ENCODE measurements at regions not wholly inside any gene's neighbourhood (a gene's known extent, or its start where the extent isn't known, plus 50 kb on each side); places are given as distances from the start of the nearest gene placed in this dataset.
"Not testable (repeated sequence)": the region's sequence is repeated elsewhere in the genome, so short reads cannot be mapped to it uniquely, and the experiment has no call there.

GRCh38 chr17:43308999-43309398 is 75.2 kb upstream of the RNU2-1 start:
- Mint-ChIP-seq H3K4me3 (no peak overlapping the region), H3K9me3 (ENCODE audit: low read depth) (no peaks in the 10 kb centered on the region), H3K27me3 (no peaks in the 10 kb centered on the region), H3K4me1 (peaks cover 5% of the 10 kb centered on the region), H3K27ac (no peak overlapping the region), H3K36me3 (no peaks in the 10 kb centered on the region)
- DNase-seq (peak; percentile 26), ATAC-seq (no peak)
- CTCF ChIA-PET: interaction anchor here (0.9 kb wide), 1 partner anchor 209 kb away, joined by 3 read pairs; no protein-coding TSS in a partner anchor

DNA sequence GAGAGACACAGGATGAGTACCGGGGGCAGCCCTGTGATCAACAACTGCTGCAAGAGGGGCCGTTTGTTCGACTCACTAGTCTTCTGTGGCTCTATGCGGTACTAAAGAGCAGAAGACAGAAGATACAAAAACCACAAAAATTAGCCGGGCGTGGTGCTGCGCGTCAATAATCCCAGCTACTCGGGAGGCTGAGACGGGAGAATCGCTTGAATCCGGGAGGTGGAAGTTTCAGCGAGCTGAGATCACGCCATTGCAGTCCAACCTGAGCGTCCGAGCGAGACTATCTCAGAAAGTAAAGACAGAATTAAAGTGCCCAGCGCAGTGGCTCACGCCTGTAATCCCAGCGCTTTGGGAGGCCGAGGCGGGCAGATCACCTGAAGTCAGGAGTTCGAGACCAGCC is 71.0 kb upstream of the RNU2-1 start:
- H3K4me1 Mint-ChIP-seq; ATAC-seq; H3K4me3 Mint-ChIP-seq; H3K36me3 Mint-ChIP-seq; H3K9me3 Mint-ChIP-seq (ENCODE audit: low read depth); H3K27ac Mint-ChIP-seq; CTCF ChIA-PET; H3K27me3 Mint-ChIP-seq: not testable (repeated sequence)
- DNase-seq: peak; percentile 34

GRCh38 chr17:43303049-43303448 is 69.3 kb upstream of the RNU2-1 start:
- H3K4me1 Mint-ChIP-seq; CTCF ChIA-PET; H3K27me3 Mint-ChIP-seq; H3K9me3 Mint-ChIP-seq (ENCODE audit: low read depth); DNase-seq; H3K4me3 Mint-ChIP-seq; H3K36me3 Mint-ChIP-seq; H3K27ac Mint-ChIP-seq; ATAC-seq: not testable (repeated sequence)

- H3K9me3 Mint-ChIP-seq (ENCODE audit: low read depth); ATAC-seq; CTCF ChIA-PET; H3K4me3 Mint-ChIP-seq; DNase-seq; H3K27ac Mint-ChIP-seq; H3K27me3 Mint-ChIP-seq; H3K4me1 Mint-ChIP-seq; H3K36me3 Mint-ChIP-seq: not testable (repeated sequence)
Observed at GRCh38 chr17:43299300-43300076, 65.7 kb upstream of the RNU2-1 start.

DNA sequence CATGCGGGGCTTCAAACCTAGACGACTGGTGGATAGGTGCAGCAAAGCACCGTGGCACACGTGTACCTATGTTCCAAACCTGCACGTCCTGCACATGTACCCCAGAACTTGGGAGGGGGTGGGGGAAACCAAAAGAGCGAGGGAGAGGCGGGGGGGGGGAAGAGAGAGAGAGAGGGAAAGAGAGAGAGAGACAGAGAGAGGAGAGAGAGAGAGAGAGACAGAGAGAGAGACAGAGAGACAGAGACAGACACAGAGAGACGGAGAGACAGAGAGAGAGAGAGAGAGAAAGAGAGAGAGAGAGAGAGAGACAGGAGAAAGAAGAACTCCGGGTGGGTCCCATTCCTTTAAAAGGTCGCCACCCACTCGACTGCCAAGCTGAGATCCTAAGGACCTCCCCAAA is 55.9 kb upstream of the RNU2-1 start:
- H3K27ac Mint-ChIP-seq; ATAC-seq; CTCF ChIA-PET; H3K4me1 Mint-ChIP-seq; DNase-seq; H3K4me3 Mint-ChIP-seq; H3K36me3 Mint-ChIP-seq; H3K27me3 Mint-ChIP-seq; H3K9me3 Mint-ChIP-seq (ENCODE audit: low read depth): not testable (repeated sequence)

DNA sequence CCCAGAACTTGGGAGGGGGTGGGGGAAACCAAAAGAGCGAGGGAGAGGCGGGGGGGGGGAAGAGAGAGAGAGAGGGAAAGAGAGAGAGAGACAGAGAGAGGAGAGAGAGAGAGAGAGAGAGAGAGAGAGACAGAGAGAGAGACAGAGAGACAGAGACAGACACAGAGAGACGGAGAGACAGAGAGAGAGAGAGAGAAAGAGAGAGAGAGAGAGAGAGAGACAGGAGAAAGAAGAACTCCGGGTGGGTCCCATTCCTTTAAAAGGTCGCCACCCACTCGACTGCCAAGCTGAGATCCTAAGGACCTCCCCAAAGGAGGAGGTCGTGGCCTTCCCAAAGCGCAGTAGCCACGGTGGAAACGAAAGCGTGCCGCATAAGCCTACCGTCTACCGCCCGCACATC is 49.8 kb upstream of the RNU2-1 start:
- H3K27ac Mint-ChIP-seq; H3K9me3 Mint-ChIP-seq (ENCODE audit: low read depth); H3K27me3 Mint-ChIP-seq; H3K36me3 Mint-ChIP-seq; H3K4me3 Mint-ChIP-seq; CTCF ChIA-PET; DNase-seq; ATAC-seq; H3K4me1 Mint-ChIP-seq: not testable (repeated sequence)
